Esophagus muscularis mucosa (tissue), 3 donors: ENCODE measurements at regions not wholly inside any gene's neighbourhood (a gene's known extent, or its start where the extent isn't known, plus 50 kb on each side); places are given as distances from the start of the nearest gene placed in this dataset.
"Not testable (repeated sequence)": the region's sequence is repeated elsewhere in the genome, so short reads cannot be mapped to it uniquely, and the experiment has no call there.

ENCODE experiments used
- POLR2A ChIP-seq: fragments of 450-650 bp; IDR thresholded peaks from one replicate; pipeline ENCODE4 v1.6.1; 2017; ENCODE audit warnings: antibody characterized with exemption, moderate library complexity, mild to moderate bottlenecking, low read depth
- TF ChIP-seq, protein P1 (sequence below), 3 experiments: fragments of 200-600 bp in 2 of 3; fragments of 450-650 bp in 1 of 3; sonication (generic) in 2 of 3; IDR thresholded peaks; one replicate each; pipeline ENCODE4 v1.5.1; 2017 to 2019; ENCODE audit warnings: antibody characterized with exemption in 3 of 3, mild to moderate bottlenecking in 2 of 3, moderate library complexity in 1 of 3

DNA sequence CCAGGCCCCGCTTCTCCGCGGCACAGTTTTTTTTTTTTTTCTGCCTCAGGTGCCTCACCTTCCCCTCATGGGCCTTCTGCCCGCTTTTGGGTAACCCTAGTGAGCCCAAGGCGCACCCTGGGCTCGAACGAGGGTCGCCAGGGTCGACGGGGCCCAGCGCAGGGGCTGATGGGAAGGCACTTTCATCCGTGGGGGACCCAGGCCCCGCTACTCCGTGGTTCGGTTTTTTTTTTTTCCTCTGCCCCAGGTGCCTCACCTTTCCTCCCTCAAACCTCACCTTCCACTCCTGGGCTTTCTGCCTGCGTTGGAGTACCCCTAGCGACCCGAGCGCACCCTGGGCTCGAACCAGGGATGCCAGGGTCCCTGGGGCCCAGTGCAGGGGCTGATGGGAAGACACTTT lies 1569.8 kb downstream of the TSPY10 start:
- TF ChIP-seq, protein P1, sequence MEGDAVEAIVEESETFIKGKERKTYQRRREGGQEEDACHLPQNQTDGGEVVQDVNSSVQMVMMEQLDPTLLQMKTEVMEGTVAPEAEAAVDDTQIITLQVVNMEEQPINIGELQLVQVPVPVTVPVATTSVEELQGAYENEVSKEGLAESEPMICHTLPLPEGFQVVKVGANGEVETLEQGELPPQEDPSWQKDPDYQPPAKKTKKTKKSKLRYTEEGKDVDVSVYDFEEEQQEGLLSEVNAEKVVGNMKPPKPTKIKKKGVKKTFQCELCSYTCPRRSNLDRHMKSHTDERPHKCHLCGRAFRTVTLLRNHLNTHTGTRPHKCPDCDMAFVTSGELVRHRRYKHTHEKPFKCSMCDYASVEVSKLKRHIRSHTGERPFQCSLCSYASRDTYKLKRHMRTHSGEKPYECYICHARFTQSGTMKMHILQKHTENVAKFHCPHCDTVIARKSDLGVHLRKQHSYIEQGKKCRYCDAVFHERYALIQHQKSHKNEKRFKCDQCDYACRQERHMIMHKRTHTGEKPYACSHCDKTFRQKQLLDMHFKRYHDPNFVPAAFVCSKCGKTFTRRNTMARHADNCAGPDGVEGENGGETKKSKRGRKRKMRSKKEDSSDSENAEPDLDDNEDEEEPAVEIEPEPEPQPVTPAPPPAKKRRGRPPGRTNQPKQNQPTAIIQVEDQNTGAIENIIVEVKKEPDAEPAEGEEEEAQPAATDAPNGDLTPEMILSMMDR (IDR thresholded peaks at IDR 0.05) = not testable (repeated sequence)
- not testable (repeated sequence) for TF ChIP-seq POLR2A
